MM.1S (cell line): ENCODE measurements at regions not wholly inside any gene's neighbourhood (a gene's known extent, or its start where the extent isn't known, plus 50 kb on each side); places are given as distances from the start of the nearest gene placed in this dataset.

ENCODE experiments used
- DNase-seq: peaks from one replicate; pipeline ENCODE4 v3.0.0-alpha.2; 2015
- H2AFZ ChIP-seq: fragments of 300-600 bp; sonication (generic); 2 replicates; pipeline ENCODE4 v1.6.0; 2016; ENCODE audit warnings: antibody characterized with exemption, low read length
- H3F3A ChIP-seq: fragments of 300-600 bp; sonication (generic); 2 replicates; pipeline ENCODE4 v1.6.1; 2016; ENCODE audit warnings: mild to moderate bottlenecking, antibody characterized with exemption, low read length, moderate library complexity, mixed read lengths; ENCODE audit not compliant: insufficient read depth
- H3K27ac ChIP-seq: fragments of 300-600 bp; sonication (generic); 2 replicates; pipeline ENCODE4 v1.5.1; 2016; ENCODE audit warnings: mild to moderate bottlenecking, low read length
- H3K27me3 ChIP-seq: fragments of 300-600 bp; sonication (generic); replicated peaks from 2 replicates; pipeline ENCODE4 v1.6.0; 2016; ENCODE audit warnings: low read length; ENCODE audit not compliant: insufficient read depth
- H3K36me3 ChIP-seq: fragments of 300-600 bp; sonication (generic); replicated peaks from 2 replicates; pipeline ENCODE4 v1.6.1; 2016; ENCODE audit warnings: mild to moderate bottlenecking, low read length, mixed read lengths; ENCODE audit not compliant: insufficient read depth
- H3K4me1 ChIP-seq: fragments of 300-600 bp; sonication (generic); 2 replicates; pipeline ENCODE4 v1.6.1; 2016; ENCODE audit warnings: low read length, mixed read lengths
- H3K4me2 ChIP-seq: fragments of 300-600 bp; sonication (generic); 2 replicates; pipeline ENCODE4 v1.6.0; 2016; ENCODE audit warnings: low read depth, low read length
- H3K4me3 ChIP-seq: fragments of 300-600 bp; sonication (generic); 2 replicates; pipeline ENCODE4 v1.5.1; 2016; ENCODE audit warnings: low read length, mixed read lengths
- H3K79me2 ChIP-seq: fragments of 300-600 bp; sonication (generic); 2 replicates; pipeline ENCODE4 v1.6.1; 2016; ENCODE audit warnings: mixed run types, low read length, mixed read lengths
- H3K9ac ChIP-seq: fragments of 300-600 bp; sonication (generic); 2 replicates; pipeline ENCODE4 v1.6.1; 2016; ENCODE audit warnings: low read length, mixed read lengths
- H3K9me2 ChIP-seq: fragments of 300-600 bp; sonication (generic); replicated peaks from 2 replicates; pipeline ENCODE4 v1.6.1; 2016; ENCODE audit warnings: mild to moderate bottlenecking, low read length, mixed read lengths; ENCODE audit not compliant: insufficient read depth
- H3K9me3 ChIP-seq: fragments of 300-600 bp; sonication (generic); replicated peaks from 2 replicates; pipeline ENCODE4 v1.6.1; 2016; ENCODE audit warnings: mild to moderate bottlenecking, low read length, mixed read lengths; ENCODE audit not compliant: insufficient read depth
- H4K20me1 ChIP-seq: fragments of 300-600 bp; sonication (generic); 2 replicates; pipeline ENCODE4 v1.6.1; 2016; ENCODE audit warnings: mild to moderate bottlenecking, low read length, moderate library complexity, mixed read lengths; ENCODE audit not compliant: insufficient read depth
- CTCF ChIP-seq: fragments of 300-600 bp; sonication (generic); IDR thresholded peaks from 2 replicates; pipeline ENCODE4 v1.5.1; 2016; ENCODE audit warnings: antibody characterized with exemption, low read length, mixed read lengths
- EZH2 ChIP-seq: fragments of 300-600 bp; sonication (generic); optimal IDR thresholded peaks from 2 replicates; pipeline ENCODE3; 2017; ENCODE audit warnings: low read depth, mild to moderate bottlenecking, antibody characterized with exemption, low read length, mixed read lengths
- EZH2phosphoT487 ChIP-seq: fragments of 300-600 bp; sonication (generic); IDR thresholded peaks from 2 replicates; pipeline ENCODE4 v1.6.1; 2018; ENCODE audit warnings: antibody characterized with exemption, low read length

- no peaks in the 10 kb centered on the region for H3K27me3 ChIP-seq
- no peak for TF ChIP-seq EZH2
- no peak for TF ChIP-seq EZH2phosphoT487
- no peak for TF ChIP-seq CTCF
- no peaks in the 10 kb centered on the region for H3K9me3 ChIP-seq
- no peaks in the 10 kb centered on the region for H3F3A ChIP-seq
- DNase-seq, result no peak
- no peak overlapping the region for H3K4me3 ChIP-seq
- H3K9me2 ChIP-seq, result no peaks in the 10 kb centered on the region
- no peaks in the 10 kb centered on the region for H4K20me1 ChIP-seq
- H2AFZ ChIP-seq, result no peak overlapping the region
- H3K36me3 ChIP-seq, result no peaks in the 10 kb centered on the region
- H3K27ac ChIP-seq, result no peak overlapping the region
- no peak overlapping the region for H3K4me2 ChIP-seq
- H3K79me2 ChIP-seq, result no peaks in the 10 kb centered on the region
- H3K4me1 ChIP-seq, result peaks cover 4% of the 10 kb centered on the region; the same call in 1 of the 2 replicates
- no peak overlapping the region for H3K9ac ChIP-seq
These were observed 135.0 kb upstream of the MAN1A1 start for GRCh38 chr6:119484598-119484997.

- TF ChIP-seq CTCF (no peak), EZH2 (no peak), EZH2phosphoT487 (no peak)
These were observed 134.3 kb upstream of the MAN1A1 start for GRCh38 chr6:119483908-119484307.

GRCh38 chr6:119482850-119483285 lies 133.3 kb upstream of the MAN1A1 start:
- TF ChIP-seq EZH2phosphoT487, result no peak
- no peak for TF ChIP-seq EZH2
- TF ChIP-seq CTCF, result no peak
- no peak overlapping the region for H3K4me3 ChIP-seq
- H2AFZ ChIP-seq, result no peak overlapping the region
- no peaks in the 10 kb centered on the region for H3F3A ChIP-seq
- H3K9me3 ChIP-seq, result no peaks in the 10 kb centered on the region
- H4K20me1 ChIP-seq, result no peaks in the 10 kb centered on the region
- no peaks in the 10 kb centered on the region for H3K36me3 ChIP-seq
- no peaks in the 10 kb centered on the region for H3K27me3 ChIP-seq
- H3K9ac ChIP-seq, result no peak overlapping the region
- H3K4me1 ChIP-seq, result peaks cover 4% of the 10 kb centered on the region; the same call in 1 of the 2 replicates
- H3K79me2 ChIP-seq, result no peaks in the 10 kb centered on the region
- DNase-seq, result no peak
- no peaks in the 10 kb centered on the region for H3K9me2 ChIP-seq
- H3K27ac ChIP-seq, result no peak overlapping the region
- no peak overlapping the region for H3K4me2 ChIP-seq

More at GRCh38 chr6:119483908-119484307, 134.3 kb upstream of the MAN1A1 start:
- no peak for DNase-seq
- Histone ChIP-seq H3K36me3 (no peaks in the 10 kb centered on the region), H3K27ac (no peak overlapping the region), H3K9me2 (no peaks in the 10 kb centered on the region), H3K4me3 (no peak overlapping the region), H2AFZ (no peak overlapping the region), H3K4me2 (no peak overlapping the region), H3K4me1 (peaks cover 4% of the 10 kb centered on the region; the same call in 1 of the 2 replicates), H3K9me3 (no peaks in the 10 kb centered on the region), H3F3A (no peaks in the 10 kb centered on the region), H3K79me2 (no peaks in the 10 kb centered on the region), H3K9ac (no peak overlapping the region), H4K20me1 (no peaks in the 10 kb centered on the region), H3K27me3 (no peaks in the 10 kb centered on the region)
